Right lobe of liver (tissue), 4 donors: ENCODE measurements at regions not wholly inside any gene's neighbourhood (a gene's known extent, or its start where the extent isn't known, plus 50 kb on each side); places are given as distances from the start of the nearest gene placed in this dataset.

Source experiments
- CTCF ChIP-seq, 4 donors: fragments of 200-600 bp in 3 of 4; fragments of 450-650 bp in 1 of 4; IDR thresholded peaks; one replicate each; pipeline versions ENCODE4 v1.5.1 to v1.8.0; 2016 to 2022; ENCODE audit warnings: antibody characterized with exemption in 4 of 4, mild to moderate bottlenecking in 2 of 4
- POLR2A ChIP-seq: fragments of 450-650 bp; IDR thresholded peaks from one replicate; pipeline ENCODE4 v1.6.1; 2017; ENCODE audit warnings: antibody characterized with exemption, mild to moderate bottlenecking
- donor health status: DM: no; HTN: no; CAD: no.
- donor health status: DM: no; HTN: no; CAD: no.
- donor health status: DM: no; HTN: yes; CAD: no.

GRCh38 chr15:80328496-80328895, 75.7 kb upstream of the ARNT2 start:
- TF ChIP-seq POLR2A, result no peak
- no peak for TF ChIP-seq CTCF (IDR thresholded peaks at IDR 0.05)
